ENCODE measurements at regions not wholly inside any gene's neighbourhood (a gene's known extent, or its start where the extent isn't known, plus 50 kb on each side); places are given as distances from the start of the nearest gene placed in this dataset.

- H3K27me3 ChIP-seq (ENCODE audit: control insufficient read depth, insufficient read depth, low read length): no peaks in the 10 kb centered on the region
- no peaks in the 10 kb centered on the region for H3K4me1 ChIP-seq (ENCODE audit: control insufficient read depth, insufficient read depth, low read length)
- no peaks in the 10 kb centered on the region for H3K9me3 ChIP-seq (replicated peaks; ENCODE audit: low read length)
- no peak overlapping the region for H3K4me3 ChIP-seq (ENCODE audit: low read length)
- H3K9ac ChIP-seq (ENCODE audit: low read depth, low read length): no peak overlapping the region
- H3K4me2 ChIP-seq (ENCODE audit: low read length): no peak overlapping the region
- no peaks in the 10 kb centered on the region for H3K36me3 ChIP-seq (ENCODE audit: insufficient read depth, low read length)
Observed at GRCh38 chrX:69236641-69237040, 71.4 kb upstream of the PJA1 start.

DNA sequence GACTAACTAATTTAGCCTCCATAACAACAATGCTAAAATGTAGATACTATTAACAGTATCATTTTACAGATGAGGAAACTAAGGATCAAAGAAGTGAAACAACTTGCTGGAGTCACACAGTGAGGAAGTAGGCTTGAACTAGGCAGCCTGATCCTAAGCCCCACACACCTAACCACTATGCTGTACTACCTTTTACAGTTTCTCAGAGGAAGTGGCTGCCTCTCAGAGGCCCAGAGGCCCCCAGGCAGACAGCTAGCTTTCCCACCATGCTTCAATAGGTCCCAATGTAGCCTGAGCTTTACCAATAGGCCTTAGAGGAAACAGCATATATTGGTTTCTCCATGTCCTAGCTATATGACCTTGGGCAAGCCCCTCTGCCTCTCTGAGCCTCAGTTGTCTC, 69.4 kb upstream of the PJA1 start:
- no peak overlapping the region for H3K9ac ChIP-seq (ENCODE audit: low read depth, low read length)
- no peaks in the 10 kb centered on the region for H3K9me3 ChIP-seq (replicated peaks; ENCODE audit: low read length)
- no peaks in the 10 kb centered on the region for H3K36me3 ChIP-seq (ENCODE audit: insufficient read depth, low read length)
- no peak overlapping the region for H3K4me2 ChIP-seq (ENCODE audit: low read length)
- H3K27me3 ChIP-seq (ENCODE audit: control insufficient read depth, insufficient read depth, low read length): peaks cover 8% of the 10 kb centered on the region
- H3K4me1 ChIP-seq (ENCODE audit: control insufficient read depth, insufficient read depth, low read length): no peaks in the 10 kb centered on the region
- H3K4me3 ChIP-seq (ENCODE audit: low read length): no peak overlapping the region

- H3K9me3 ChIP-seq (replicated peaks; ENCODE audit: low read length): no peaks in the 10 kb centered on the region
- H3K4me2 ChIP-seq (ENCODE audit: low read length): no peak overlapping the region
- no peak overlapping the region for H3K4me3 ChIP-seq (ENCODE audit: low read length)
- no peak overlapping the region for H3K9ac ChIP-seq (ENCODE audit: low read depth, low read length)
- no peaks in the 10 kb centered on the region for H3K4me1 ChIP-seq (ENCODE audit: control insufficient read depth, insufficient read depth, low read length)
- no peaks in the 10 kb centered on the region for H3K36me3 ChIP-seq (ENCODE audit: insufficient read depth, low read length)
- H3K27me3 ChIP-seq (ENCODE audit: control insufficient read depth, insufficient read depth, low read length): peaks cover 8% of the 10 kb centered on the region
Observed at GRCh38 chrX:69232945-69233344, 67.7 kb upstream of the PJA1 start.

GRCh38 chrX:69231903-69232302, 66.7 kb upstream of the PJA1 start:
- Histone ChIP-seq H3K4me3 (ENCODE audit: low read length) (no peak overlapping the region), H3K9me3 (replicated peaks; ENCODE audit: low read length) (no peaks in the 10 kb centered on the region), H3K36me3 (ENCODE audit: insufficient read depth, low read length) (no peaks in the 10 kb centered on the region), H3K4me2 (ENCODE audit: low read length) (no peak overlapping the region), H3K4me1 (ENCODE audit: control insufficient read depth, insufficient read depth, low read length) (no peaks in the 10 kb centered on the region), H3K27me3 (ENCODE audit: control insufficient read depth, insufficient read depth, low read length) (peaks cover 8% of the 10 kb centered on the region), H3K9ac (ENCODE audit: low read depth, low read length) (no peak overlapping the region)

DNA sequence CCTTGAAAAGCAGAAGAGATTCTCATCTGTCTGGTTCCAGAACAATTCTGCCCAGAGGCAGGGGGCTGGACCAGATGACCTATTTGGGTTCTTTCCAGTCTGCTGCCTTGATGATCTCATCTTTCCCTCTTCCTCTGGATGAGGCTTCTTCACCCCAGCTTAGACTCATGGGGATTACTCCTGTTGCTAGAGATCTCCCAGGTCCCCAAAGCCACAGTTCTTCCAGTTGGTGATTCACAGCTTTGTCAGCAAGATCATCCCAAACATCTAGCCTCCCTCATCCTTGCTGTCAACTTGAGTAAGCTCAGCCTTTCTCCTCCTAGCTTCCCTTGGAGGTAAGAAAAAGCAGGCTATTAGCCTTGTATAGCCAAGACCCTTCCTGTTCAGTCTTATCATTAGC, 64.2 kb upstream of the PJA1 start:
- no peaks in the 10 kb centered on the region for H3K9me3 ChIP-seq (replicated peaks; ENCODE audit: low read length)
- H3K27me3 ChIP-seq (ENCODE audit: control insufficient read depth, insufficient read depth, low read length): peaks cover 18% of the 10 kb centered on the region
- no peak overlapping the region for H3K4me2 ChIP-seq (ENCODE audit: low read length)
- H3K4me1 ChIP-seq (ENCODE audit: control insufficient read depth, insufficient read depth, low read length): no peaks in the 10 kb centered on the region
- H3K4me3 ChIP-seq (ENCODE audit: low read length): no peak overlapping the region
- no peak overlapping the region for H3K9ac ChIP-seq (ENCODE audit: low read depth, low read length)
- H3K36me3 ChIP-seq (ENCODE audit: insufficient read depth, low read length): no peaks in the 10 kb centered on the region

GRCh38 chrX:69228732-69229131, 63.5 kb upstream of the PJA1 start:
- Histone ChIP-seq H3K27me3 (ENCODE audit: control insufficient read depth, insufficient read depth, low read length) (peaks cover 18% of the 10 kb centered on the region), H3K4me1 (ENCODE audit: control insufficient read depth, insufficient read depth, low read length) (no peaks in the 10 kb centered on the region), H3K36me3 (ENCODE audit: insufficient read depth, low read length) (no peaks in the 10 kb centered on the region), H3K4me3 (ENCODE audit: low read length) (no peak overlapping the region), H3K4me2 (ENCODE audit: low read length) (no peak overlapping the region), H3K9me3 (replicated peaks; ENCODE audit: low read length) (no peaks in the 10 kb centered on the region), H3K9ac (ENCODE audit: low read depth, low read length) (no peak overlapping the region)

GRCh38 chrX:69226459-69227158, 61.4 kb upstream of the PJA1 start:
- no peaks in the 10 kb centered on the region for H3K4me1 ChIP-seq (ENCODE audit: control insufficient read depth, insufficient read depth, low read length)
- no peak overlapping the region for H3K4me3 ChIP-seq (ENCODE audit: low read length)
- peaks cover 18% of the 10 kb centered on the region for H3K27me3 ChIP-seq (ENCODE audit: control insufficient read depth, insufficient read depth, low read length)
- H3K36me3 ChIP-seq (ENCODE audit: insufficient read depth, low read length): no peaks in the 10 kb centered on the region
- no peaks in the 10 kb centered on the region for H3K9me3 ChIP-seq (replicated peaks; ENCODE audit: low read length)
- no peak overlapping the region for H3K9ac ChIP-seq (ENCODE audit: low read depth, low read length)
- no peak overlapping the region for H3K4me2 ChIP-seq (ENCODE audit: low read length)

GRCh38 chrX:69222103-69223090, 57.1 kb upstream of the PJA1 start:
- no peaks in the 10 kb centered on the region for H3K36me3 ChIP-seq (ENCODE audit: insufficient read depth, low read length)
- H3K9ac ChIP-seq (ENCODE audit: low read depth, low read length): no peak overlapping the region
- H3K4me2 ChIP-seq (ENCODE audit: low read length): no peak overlapping the region
- peaks cover 23% of the 10 kb centered on the region for H3K27me3 ChIP-seq (ENCODE audit: control insufficient read depth, insufficient read depth, low read length)
- H3K4me1 ChIP-seq (ENCODE audit: control insufficient read depth, insufficient read depth, low read length): no peaks in the 10 kb centered on the region
- H3K9me3 ChIP-seq (replicated peaks; ENCODE audit: low read length): no peaks in the 10 kb centered on the region
- no peak overlapping the region for H3K4me3 ChIP-seq (ENCODE audit: low read length)

DNA sequence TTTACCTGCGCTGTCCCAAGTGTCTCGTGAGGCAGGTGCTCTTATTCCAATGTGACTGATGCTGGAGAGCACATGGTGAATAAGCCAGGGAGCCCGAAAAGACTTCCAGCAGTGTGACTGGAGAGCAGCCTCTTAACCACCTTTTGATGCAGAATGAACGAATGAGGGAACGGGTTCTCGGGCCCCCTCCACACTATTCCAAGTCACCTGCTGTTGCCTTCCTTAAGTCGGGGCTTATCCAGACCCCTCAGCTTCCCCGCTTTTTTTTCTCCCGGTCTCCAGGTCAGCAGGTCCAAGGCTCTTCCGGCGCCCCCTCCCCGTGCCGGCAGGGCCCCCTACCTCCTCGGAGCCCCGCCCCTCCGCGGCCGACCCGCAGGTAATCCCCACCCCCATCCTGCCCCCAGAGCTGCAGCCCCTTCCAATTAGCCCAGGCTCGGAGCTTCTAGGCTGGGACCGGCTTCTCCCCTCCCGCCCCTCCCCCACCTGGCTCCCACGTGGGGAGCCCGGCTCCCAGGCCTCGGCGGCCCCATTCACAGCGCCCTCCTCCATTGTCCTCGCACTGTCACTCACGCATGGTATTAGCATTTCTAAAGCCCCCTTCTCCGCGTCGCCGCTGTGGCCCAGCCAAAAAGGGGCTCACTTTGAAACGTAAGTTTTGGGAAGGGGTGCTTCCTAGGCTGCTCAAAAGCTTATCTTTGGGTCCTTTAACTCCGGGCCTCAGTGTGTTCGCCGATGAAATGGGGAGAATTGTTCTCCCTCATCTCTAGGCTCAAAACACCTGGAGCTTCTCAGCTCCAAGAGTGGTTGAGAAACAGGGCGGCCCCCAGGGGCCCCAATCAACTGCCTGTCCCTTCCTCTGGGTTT, 56.2 kb upstream of the PJA1 start:
- H3K9ac ChIP-seq (ENCODE audit: low read depth, low read length): no peak overlapping the region
- no peaks in the 10 kb centered on the region for H3K4me1 ChIP-seq (ENCODE audit: control insufficient read depth, insufficient read depth, low read length)
- H3K4me2 ChIP-seq (ENCODE audit: low read length): no peak overlapping the region
- H3K36me3 ChIP-seq (ENCODE audit: insufficient read depth, low read length): no peaks in the 10 kb centered on the region
- no peak overlapping the region for H3K4me3 ChIP-seq (ENCODE audit: low read length)
- H3K27me3 ChIP-seq (ENCODE audit: control insufficient read depth, insufficient read depth, low read length): peaks cover 25% of the 10 kb centered on the region
- no peaks in the 10 kb centered on the region for H3K9me3 ChIP-seq (replicated peaks; ENCODE audit: low read length)

DNA sequence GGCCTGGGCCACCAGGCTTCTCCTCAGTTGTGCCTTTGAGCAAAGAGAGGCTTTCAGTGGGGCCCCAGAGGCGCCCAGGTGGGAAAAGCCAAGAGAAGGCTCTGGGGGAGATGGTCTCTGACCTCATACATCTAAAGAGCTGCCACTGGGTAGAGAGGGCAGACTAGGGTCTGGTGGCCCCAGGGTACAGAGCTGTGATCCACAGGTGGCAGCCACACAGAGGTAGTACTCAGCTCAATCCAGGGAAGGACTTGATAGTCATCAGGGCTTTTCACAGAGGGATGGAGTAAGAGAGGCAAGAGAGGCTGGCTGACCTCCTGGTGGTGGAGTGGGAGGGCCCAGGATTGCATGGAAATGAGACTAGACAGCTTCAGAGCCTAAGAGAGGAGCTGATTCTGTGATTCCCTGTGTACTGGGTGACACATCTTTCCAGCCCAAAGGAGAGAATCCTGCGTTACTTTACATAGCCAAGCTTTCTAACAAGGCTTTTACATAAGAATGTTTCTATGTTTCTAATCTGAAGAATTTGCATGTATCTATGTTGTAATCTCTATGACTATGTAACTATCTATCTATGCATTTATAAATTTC, 53.2 kb upstream of the PJA1 start:
- Histone ChIP-seq H3K36me3 (ENCODE audit: insufficient read depth, low read length) (no peaks in the 10 kb centered on the region), H3K9ac (ENCODE audit: low read depth, low read length) (no peak overlapping the region), H3K4me3 (ENCODE audit: low read length) (no peak overlapping the region), H3K4me1 (ENCODE audit: control insufficient read depth, insufficient read depth, low read length) (no peaks in the 10 kb centered on the region), H3K27me3 (ENCODE audit: control insufficient read depth, insufficient read depth, low read length) (peaks cover 28% of the 10 kb centered on the region), H3K4me2 (ENCODE audit: low read length) (no peak overlapping the region), H3K9me3 (replicated peaks; ENCODE audit: low read length) (no peaks in the 10 kb centered on the region)

- Histone ChIP-seq H3K27me3 (ENCODE audit: control insufficient read depth, insufficient read depth, low read length) (peaks cover 33% of the 10 kb centered on the region), H3K4me2 (ENCODE audit: low read length) (no peak overlapping the region)
Observed at GRCh38 chrX:69216911-69217310, 51.7 kb upstream of the PJA1 start.

More at GRCh38 chrX:69216911-69217310, 51.7 kb upstream of the PJA1 start:
- no peaks in the 10 kb centered on the region for H3K4me1 ChIP-seq (ENCODE audit: control insufficient read depth, insufficient read depth, low read length)
- no peak overlapping the region for H3K4me3 ChIP-seq (ENCODE audit: low read length)
- H3K36me3 ChIP-seq (ENCODE audit: insufficient read depth, low read length): no peaks in the 10 kb centered on the region
- H3K9ac ChIP-seq (ENCODE audit: low read depth, low read length): no peak overlapping the region
- H3K9me3 ChIP-seq (replicated peaks; ENCODE audit: low read length): no peaks in the 10 kb centered on the region

Measured in skeletal muscle satellite cell (primary cell).